SKM-1 (cell line): ENCODE measurements at regions not wholly inside any gene's neighbourhood (a gene's known extent, or its start where the extent isn't known, plus 50 kb on each side); places are given as distances from the start of the nearest gene placed in this dataset.
A peak's percentile ranks its signal among the peaks of the same experiment; 100 is the strongest.
"Not testable (repeated sequence)": the region's sequence is repeated elsewhere in the genome, so short reads cannot be mapped to it uniquely, and the experiment has no call there.

Experiments used
- DNase-seq: peaks from one replicate; lab custom pipeline; 2025; ENCODE audit not compliant: unreplicated experiment; lab: John Stamatoyannopoulos, UW

DNA sequence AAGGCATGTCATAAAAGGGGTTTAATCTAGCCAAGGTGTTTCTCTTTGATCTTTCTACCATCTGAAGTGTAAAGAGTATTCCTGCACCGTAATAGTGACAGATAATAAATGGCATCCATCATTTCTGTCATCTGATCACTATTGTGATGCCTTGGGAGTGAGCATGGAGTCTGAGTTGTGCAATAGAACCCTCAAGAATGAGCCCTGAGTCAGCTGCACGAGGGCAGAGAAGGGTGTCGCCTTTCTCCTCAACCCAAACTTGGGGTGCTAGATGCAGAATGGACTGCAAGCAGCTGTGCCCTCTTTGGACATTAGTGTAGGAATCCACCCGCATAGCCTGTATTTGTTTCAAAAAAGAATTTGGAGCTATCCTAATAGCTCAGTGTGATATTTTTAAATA is 115.2 kb downstream of the ZNF37A start:
- DNase-seq: no peak

DNA sequence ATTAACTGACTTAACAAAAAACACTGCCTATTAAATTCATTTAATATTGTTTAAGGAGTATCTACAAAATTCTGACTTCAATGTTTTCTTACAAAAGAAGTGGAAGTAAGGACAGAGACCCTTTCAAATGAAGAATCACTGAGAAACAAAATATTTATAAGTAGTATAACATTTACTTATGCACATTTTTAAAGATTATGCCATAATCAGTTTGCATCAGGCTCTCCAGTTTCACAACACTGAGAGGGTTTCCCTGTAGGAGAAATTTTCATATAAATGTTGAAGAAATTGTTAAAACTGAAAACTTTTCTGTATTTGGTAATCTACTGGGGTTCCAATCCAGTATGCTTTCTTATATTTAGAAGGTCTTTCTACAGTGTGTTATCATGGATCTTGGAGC is 115.6 kb downstream of the ZNF37A start:
- DNase-seq: not testable (repeated sequence)

GRCh38 chr10:38212460-38212859 is 118.3 kb downstream of the ZNF37A start:
- no peak for DNase-seq

GRCh38 chr10:38226385-38226784 is 132.2 kb downstream of the ZNF37A start:
- DNase-seq: no peak

- no peak for DNase-seq
Observed at GRCh38 chr10:38228394-38228793, 134.3 kb downstream of the ZNF37A start.

DNA sequence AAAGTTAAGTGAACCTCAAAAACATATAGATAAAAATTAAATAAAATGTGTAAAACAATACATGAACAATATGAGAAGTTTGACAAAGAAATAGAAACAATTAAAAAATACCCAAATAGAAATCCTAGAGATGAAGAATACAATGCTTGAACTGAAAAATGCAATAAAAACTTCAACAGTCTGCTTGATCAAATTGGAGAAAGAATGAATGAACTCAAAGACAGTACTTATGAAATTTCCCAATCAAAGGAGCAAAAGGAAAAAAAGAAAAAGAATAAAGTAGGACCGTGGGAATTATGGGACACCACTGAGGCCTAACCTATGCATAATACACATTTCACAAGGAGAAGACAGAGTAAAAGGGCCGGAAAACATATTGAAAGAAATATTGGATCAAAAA is 144.3 kb downstream of the ZNF37A start:
- DNase-seq: not testable (repeated sequence)

DNA sequence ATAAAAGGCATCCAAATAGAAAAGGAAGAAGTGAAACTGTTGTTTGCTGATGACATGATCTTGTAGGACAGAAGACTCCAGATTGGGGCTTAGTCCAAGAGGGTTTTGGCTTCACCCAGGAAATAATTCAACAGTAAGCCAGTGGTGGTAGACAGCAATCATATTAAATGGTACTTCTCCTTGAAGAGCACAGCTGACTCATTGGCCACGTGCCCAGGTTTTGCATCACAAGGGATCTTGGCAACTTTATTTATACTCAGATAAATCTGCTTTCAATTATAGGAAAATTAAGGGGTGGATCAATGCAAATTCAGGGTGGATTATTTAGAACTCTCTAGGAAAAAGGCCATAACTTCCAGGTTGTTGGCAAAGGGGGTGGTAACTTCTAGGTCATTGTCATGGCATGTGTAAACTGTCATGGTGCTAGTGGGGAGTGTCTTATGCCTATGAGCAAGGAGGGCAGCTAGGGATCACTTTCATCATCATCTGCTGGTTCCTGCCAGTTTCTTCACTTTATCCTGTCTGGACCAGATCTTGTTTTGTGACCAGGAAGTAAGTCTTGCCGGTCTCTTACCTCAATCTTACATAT is 148.0 kb downstream of the ZNF37A start:
- DNase-seq: not testable (repeated sequence)

DNA sequence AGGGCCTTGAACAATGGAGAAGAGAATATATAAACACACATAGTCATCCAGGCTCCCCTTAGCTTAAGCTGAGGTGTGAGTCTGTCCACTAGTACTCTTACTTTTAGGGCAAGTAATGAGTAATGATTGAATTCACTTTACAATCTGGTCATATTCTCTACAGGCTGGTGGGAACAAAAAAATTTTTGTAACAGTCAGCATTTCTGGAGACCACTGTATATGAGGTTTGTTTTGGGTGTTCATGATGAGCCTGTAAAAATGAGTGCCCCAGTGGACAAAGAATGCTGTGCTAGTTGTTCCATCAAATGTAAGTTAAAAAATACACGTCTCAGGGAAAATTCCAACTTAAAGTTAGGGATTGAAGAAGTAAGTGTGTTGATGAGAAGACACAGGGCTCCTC is 154.0 kb downstream of the ZNF37A start:
- not testable (repeated sequence) for DNase-seq

DNA sequence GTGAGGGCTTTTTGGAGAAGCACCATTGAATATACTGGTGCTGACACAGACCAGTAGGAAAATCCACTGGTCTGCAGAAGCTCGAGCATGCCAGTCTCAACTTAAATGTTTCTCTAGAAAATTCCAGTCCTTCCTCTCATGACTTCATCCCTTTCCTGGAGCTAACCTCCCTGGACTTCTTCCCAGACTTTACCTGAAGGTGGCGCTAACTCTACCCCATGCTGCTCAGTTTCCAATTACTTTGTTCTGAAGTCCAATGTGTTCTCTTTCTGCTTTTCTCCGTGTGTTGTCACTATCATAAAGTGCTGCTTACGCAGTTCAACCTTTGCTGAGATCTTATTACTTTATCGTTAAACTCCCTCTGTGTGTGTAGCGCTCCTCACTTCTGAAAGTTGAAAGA is 158.4 kb downstream of the ZNF37A start:
- not testable (repeated sequence) for DNase-seq

- not testable (repeated sequence) for DNase-seq
Observed at GRCh38 chr10:38267555-38267954, 173.4 kb downstream of the ZNF37A start.

GRCh38 chr10:38271031-38271430 is 176.9 kb downstream of the ZNF37A start:
- DNase-seq: not testable (repeated sequence)

GRCh38 chr10:38274879-38275278 is 180.7 kb downstream of the ZNF37A start:
- not testable (repeated sequence) for DNase-seq

GRCh38 chr10:38292560-38292959 is 198.4 kb downstream of the ZNF37A start:
- DNase-seq: not testable (repeated sequence)

DNA sequence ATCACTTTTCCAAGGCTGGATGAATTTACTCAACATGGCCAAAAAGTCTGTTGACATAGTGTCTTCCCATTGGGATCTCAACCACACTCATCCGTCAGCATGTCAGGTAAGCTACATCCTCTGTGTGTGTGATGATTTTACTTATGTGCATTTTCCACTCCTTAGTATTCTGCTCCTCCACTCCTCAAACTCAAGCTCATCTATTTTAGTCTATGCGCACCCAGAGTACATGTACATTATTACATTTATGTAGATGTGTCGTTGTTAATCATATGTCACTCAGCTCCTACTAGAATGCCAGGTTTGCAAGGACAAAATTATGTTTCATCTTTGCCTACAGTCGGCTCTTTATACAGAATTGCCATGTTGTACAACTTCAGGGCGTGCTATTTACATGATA is 216.0 kb downstream of the ZNF37A start:
- not testable (repeated sequence) for DNase-seq

DNA sequence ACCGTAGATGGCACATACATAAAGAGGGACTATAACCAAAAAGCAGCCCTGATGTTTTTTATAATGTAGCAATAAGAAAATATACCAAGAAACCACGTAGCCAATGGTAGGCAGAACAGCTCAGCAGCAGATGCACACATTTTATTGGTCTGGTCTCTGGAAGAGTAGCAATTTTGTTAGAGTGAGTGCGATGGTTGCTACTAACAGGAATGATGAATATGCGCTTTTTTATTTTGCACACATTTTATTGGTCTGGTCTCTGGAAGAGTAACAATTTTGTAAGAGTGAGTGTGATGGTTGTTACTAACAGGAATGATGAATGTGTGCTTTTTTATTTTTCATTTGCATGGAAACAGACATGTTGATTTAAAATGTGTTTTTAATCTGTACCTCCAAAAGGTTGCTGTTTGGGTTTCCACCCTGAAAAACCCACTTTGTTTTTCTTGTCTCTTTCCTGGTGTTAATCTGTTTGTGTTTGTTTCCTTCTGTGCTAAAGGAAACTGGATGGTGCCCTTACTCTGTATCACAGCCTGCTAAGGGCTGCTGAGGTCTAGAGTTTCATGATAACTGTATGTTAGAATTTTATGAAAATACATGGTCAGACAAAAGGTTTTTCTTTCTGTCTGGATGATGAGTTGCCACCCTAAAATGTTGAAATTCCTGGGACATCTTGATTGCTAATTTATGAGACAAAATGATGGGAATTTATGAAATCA is 221.1 kb downstream of the ZNF37A start:
- DNase-seq: not testable (repeated sequence)

- DNase-seq: not testable (repeated sequence)
Observed at GRCh38 chr10:38321393-38321792, 227.3 kb downstream of the ZNF37A start.

DNA sequence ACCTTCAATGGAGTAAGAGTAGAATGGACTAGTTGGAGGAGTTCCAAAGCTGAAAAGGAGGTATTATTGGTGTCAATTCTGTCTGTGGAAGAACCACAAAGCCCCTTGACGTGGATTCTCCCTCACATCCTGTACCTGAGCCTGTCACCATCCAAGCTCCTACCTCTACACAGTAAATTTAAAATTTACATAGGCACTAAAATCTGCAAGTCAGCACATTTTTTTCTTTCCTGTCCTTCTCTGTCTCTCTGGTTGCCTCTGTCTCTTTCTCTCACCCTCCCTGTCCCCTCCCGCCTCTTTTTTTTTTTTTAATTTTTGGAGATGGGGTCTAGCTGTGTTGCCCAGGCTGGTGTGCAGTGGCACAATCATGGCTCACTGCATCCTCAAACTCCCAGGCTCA is 236.2 kb downstream of the ZNF37A start:
- DNase-seq: not testable (repeated sequence)

GRCh38 chr10:38331106-38331505 is 237.0 kb downstream of the ZNF37A start:
- DNase-seq: not testable (repeated sequence)

DNA sequence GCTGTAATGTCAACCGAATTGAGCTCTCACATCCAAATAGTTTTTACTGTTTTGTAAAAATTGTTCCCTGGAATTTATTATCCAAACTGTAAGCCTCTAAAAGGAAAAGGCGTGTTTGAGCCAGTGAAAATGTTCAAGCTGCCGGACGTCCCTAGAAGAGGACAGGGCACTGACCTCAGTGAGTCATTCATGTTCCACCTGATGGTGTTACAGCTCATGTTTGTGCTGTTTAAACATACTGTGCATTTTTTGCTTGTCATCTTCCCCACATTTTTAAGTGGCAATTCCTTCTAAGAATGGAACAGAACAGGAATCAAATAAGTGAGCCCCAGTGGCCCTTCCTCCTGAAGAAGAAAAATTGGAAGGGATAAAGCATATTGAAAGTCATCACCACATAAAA is 239.6 kb downstream of the ZNF37A start:
- DNase-seq: not testable (repeated sequence)

- DNase-seq: not testable (repeated sequence)
Observed at GRCh38 chr10:38350645-38351044, 256.5 kb downstream of the ZNF37A start.

GRCh38 chr10:38354410-38354809 is 260.3 kb downstream of the ZNF37A start:
- DNase-seq: not testable (repeated sequence)

- peak; percentile 21 for DNase-seq
Observed at GRCh38 chr10:38355911-38356526, 261.9 kb downstream of the ZNF37A start.
